CD8-positive, alpha-beta memory T cell (primary cell): ENCODE measurements at regions not wholly inside any gene's neighbourhood (a gene's known extent, or its start where the extent isn't known, plus 50 kb on each side); places are given as distances from the start of the nearest gene placed in this dataset.

ENCODE experiments used
- CTCF ChIA-PET: fragments of 350-600 bp; sonication (Branson Sonifier 250); formaldehyde crosslinking; loops from one replicate; lab custom pipeline; 2021; ENCODE audit warnings: antibody characterized with exemption; lab: Charles Lee
- POLR2A ChIA-PET: fragments of 350-600 bp; sonication (Branson Sonifier 250); formaldehyde crosslinking; loops from one replicate; lab custom pipeline; 2021; ENCODE audit warnings: antibody characterized with exemption; lab: Charles Lee
- DNase-seq, 5 donors: peaks; one replicate each; pipeline versions ENCODE4 v3.0.0 to v3.0.0-alpha.2; 2020 to 2022; ENCODE audit warnings: mixed read lengths in 1 of 5
- H3K27ac ChIP-seq: one replicate; pipeline ENCODE4 v1.7.0; 2013; ENCODE audit warnings: low read depth, mild to moderate bottlenecking, low read length, moderate library complexity
- H3K27me3 ChIP-seq: 2 replicates; pipeline ENCODE4 v1.7.0; 2013; ENCODE audit warnings: low read length, mild to moderate bottlenecking; ENCODE audit not compliant: insufficient read depth, poor library complexity, severe bottlenecking
- H3K36me3 ChIP-seq: 2 replicates; pipeline ENCODE4 v1.7.0; 2013; ENCODE audit warnings: mild to moderate bottlenecking, low read length, moderate library complexity; ENCODE audit not compliant: insufficient read depth
- H3K4me1 ChIP-seq: 2 replicates; pipeline ENCODE4 v1.7.0; 2013; ENCODE audit warnings: mild to moderate bottlenecking, low read length, moderate library complexity; ENCODE audit not compliant: insufficient read depth
- H3K4me3 ChIP-seq: 2 replicates; pipeline ENCODE4 v1.7.0; 2013; ENCODE audit warnings: mild to moderate bottlenecking, low read length
- H3K9me3 ChIP-seq: 2 replicates; pipeline ENCODE4 v1.7.0; 2013; ENCODE audit warnings: mild to moderate bottlenecking, low read length
- H3K27ac Mint-ChIP-seq, 8 donors: one replicate each; pipeline ENCODE4 v1.8.0; 2020 to 2021; ENCODE audit warnings: mixed read lengths in 8 of 8, mild to moderate bottlenecking in 6 of 8, inconsistent platforms in 3 of 8, moderate library complexity in 3 of 8
- H3K27me3 Mint-ChIP-seq, 2 donors: one replicate each; pipeline ENCODE4 v1.8.0; 2020 to 2021; ENCODE audit warnings: mixed read lengths in 2 of 2, mild to moderate bottlenecking in 1 of 2, moderate library complexity in 1 of 2
- H3K36me3 Mint-ChIP-seq, 3 donors: one replicate each; pipeline ENCODE4 v1.8.0; 2020 to 2021; ENCODE audit warnings: mixed read lengths in 3 of 3, inconsistent platforms in 1 of 3, mild to moderate bottlenecking in 1 of 3
- H3K4me1 Mint-ChIP-seq, 3 donors: one replicate each; pipeline ENCODE4 v1.8.0; 2020 to 2021; ENCODE audit warnings: mixed read lengths in 3 of 3, inconsistent platforms in 1 of 3, mild to moderate bottlenecking in 1 of 3
- H3K4me3 Mint-ChIP-seq, 7 donors: one replicate each; pipeline ENCODE4 v1.8.0; 2020 to 2021; ENCODE audit warnings: mixed read lengths in 7 of 7, mild to moderate bottlenecking in 6 of 7, moderate library complexity in 4 of 7, inconsistent platforms in 2 of 7
- H3K9me3 Mint-ChIP-seq, 5 donors: one replicate each; pipeline ENCODE4 v1.8.0; 2020 to 2022; ENCODE audit warnings: mixed read lengths in 5 of 5, mild to moderate bottlenecking in 3 of 5, moderate library complexity in 2 of 5, inconsistent platforms in 1 of 5

- H3K27me3 ChIP-seq: no peaks in the 10 kb centered on the region
- Mint-ChIP-seq H3K4me3 (no peak overlapping the region), H3K9me3 (peaks cover under 1 to 7% (median 4%) of the 10 kb centered on the region in 5 donors), H3K27ac (no peak overlapping the region), H3K4me1 (no peaks in the 10 kb centered on the region), H3K36me3 (no peaks in the 10 kb centered on the region), H3K27me3 (peaks cover 3 to 17% of the 10 kb centered on the region in 2 donors)
- H3K36me3 ChIP-seq: no peaks in the 10 kb centered on the region
- no peak overlapping the region for H3K27ac ChIP-seq
- H3K4me3 ChIP-seq: no peak overlapping the region
- POLR2A ChIA-PET: no interaction called here
- no peak for DNase-seq
- H3K4me1 ChIP-seq: no peaks in the 10 kb centered on the region
- CTCF ChIA-PET: no interaction called here
- no peaks in the 10 kb centered on the region for H3K9me3 ChIP-seq
Observed at GRCh38 chr10:120998251-120998650, 147.1 kb downstream of the WDR11 start.

DNA sequence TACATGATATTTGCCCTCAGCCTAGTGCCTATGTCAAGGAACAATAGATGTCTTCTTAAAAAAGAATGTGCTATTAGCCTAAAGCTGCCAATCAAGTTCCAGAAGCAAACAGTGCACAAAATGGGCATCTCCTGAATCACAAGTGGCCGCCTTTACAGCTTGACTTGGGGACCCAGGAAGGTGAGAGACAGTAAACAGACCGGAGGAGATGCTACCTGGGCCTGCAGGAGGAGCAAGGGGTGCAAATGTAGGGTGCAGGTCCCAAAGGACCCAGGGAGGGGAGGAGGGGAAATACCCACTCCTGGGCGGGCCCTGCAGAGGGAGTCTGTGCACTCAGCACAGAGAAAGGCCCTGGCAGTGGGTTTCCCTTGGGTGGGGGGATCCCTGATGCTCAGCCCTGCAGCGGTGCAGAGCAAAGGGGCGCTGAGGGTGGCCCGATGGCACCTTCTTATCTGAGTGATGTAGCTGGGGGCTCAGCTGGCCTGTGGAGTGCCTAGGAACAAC is 147.7 kb downstream of the WDR11 start:
- POLR2A ChIA-PET: no interaction called here

GRCh38 chr10:120999868-121000267 is 148.7 kb downstream of the WDR11 start:
- Mint-ChIP-seq H3K4me3 (no peak overlapping the region), H3K36me3 (peaks cover 0 to under 1% (median 0%) of the 10 kb centered on the region in 3 donors), H3K9me3 (peaks cover 7 to 12% (median 9%) of the 10 kb centered on the region in 5 donors), H3K4me1 (no peaks in the 10 kb centered on the region), H3K27me3 (peaks cover 3 to 17% of the 10 kb centered on the region in 2 donors), H3K27ac (no peak overlapping the region)
- no peaks in the 10 kb centered on the region for H3K4me1 ChIP-seq
- H3K4me3 ChIP-seq: no peak overlapping the region
- H3K36me3 ChIP-seq: no peaks in the 10 kb centered on the region
- DNase-seq: no peak
- POLR2A ChIA-PET: no interaction called here
- no peaks in the 10 kb centered on the region for H3K9me3 ChIP-seq
- H3K27me3 ChIP-seq: no peaks in the 10 kb centered on the region
- no peak overlapping the region for H3K27ac ChIP-seq
- CTCF ChIA-PET: no interaction called here

More for the DNA sequence above, 147.7 kb downstream of the WDR11 start:
- no peaks in the 10 kb centered on the region for H3K4me1 ChIP-seq
- no peaks in the 10 kb centered on the region for H3K36me3 ChIP-seq
- no peak overlapping the region for H3K4me3 ChIP-seq
- Mint-ChIP-seq H3K9me3 (peaks cover under 1 to 7% (median 2%) of the 10 kb centered on the region in 5 donors), H3K36me3 (no peaks in the 10 kb centered on the region), H3K27ac (no peak overlapping the region), H3K27me3 (peaks cover 3 to 17% of the 10 kb centered on the region in 2 donors), H3K4me1 (no peaks in the 10 kb centered on the region), H3K4me3 (no peak overlapping the region)
- H3K9me3 ChIP-seq: no peaks in the 10 kb centered on the region
- H3K27ac ChIP-seq: no peak overlapping the region
- CTCF ChIA-PET: no interaction called here
- no peak for DNase-seq
- no peaks in the 10 kb centered on the region for H3K27me3 ChIP-seq

GRCh38 chr10:121002586-121003205 is 151.5 kb downstream of the WDR11 start:
- Mint-ChIP-seq H3K36me3 (peaks cover 0 to 2% (median 0%) of the 10 kb centered on the region in 3 donors), H3K27me3 (peaks cover 0 to 4% of the 10 kb centered on the region in 2 donors), H3K4me1 (no peaks in the 10 kb centered on the region), H3K27ac (no peak overlapping the region), H3K4me3 (no peak overlapping the region), H3K9me3 (peaks cover 27 to 29% (median 29%) of the 10 kb centered on the region in 5 donors)
- CTCF ChIA-PET: no interaction called here
- H3K4me1 ChIP-seq: no peaks in the 10 kb centered on the region
- peaks cover 7% of the 10 kb centered on the region for H3K9me3 ChIP-seq
- POLR2A ChIA-PET: no interaction called here
- H3K4me3 ChIP-seq: no peak overlapping the region
- DNase-seq: no peak
- H3K36me3 ChIP-seq: no peaks in the 10 kb centered on the region
- H3K27ac ChIP-seq: no peak overlapping the region
- H3K27me3 ChIP-seq: no peaks in the 10 kb centered on the region

GRCh38 chr10:121005948-121006587 is 154.9 kb downstream of the WDR11 start:
- H3K4me1 ChIP-seq: no peaks in the 10 kb centered on the region
- H3K4me3 Mint-ChIP-seq: no peak overlapping the region
- no peaks in the 10 kb centered on the region for H3K36me3 ChIP-seq
- no peak for DNase-seq
- CTCF ChIA-PET: no interaction called here
- POLR2A ChIA-PET: no interaction called here
- peaks cover 27 to 34% (median 30%) of the 10 kb centered on the region in 5 donors for H3K9me3 Mint-ChIP-seq
- no peak overlapping the region for H3K27ac Mint-ChIP-seq
- no peaks in the 10 kb centered on the region for H3K27me3 ChIP-seq
- peaks cover 7% of the 10 kb centered on the region for H3K9me3 ChIP-seq
- no peak overlapping the region for H3K27ac ChIP-seq
- peaks cover 2 to 6% of the 10 kb centered on the region in 2 donors for H3K27me3 Mint-ChIP-seq
- no peak overlapping the region for H3K4me3 ChIP-seq
- H3K36me3 Mint-ChIP-seq: peaks cover 0 to 2% (median 0%) of the 10 kb centered on the region in 3 donors
- H3K4me1 Mint-ChIP-seq: no peaks in the 10 kb centered on the region

DNA sequence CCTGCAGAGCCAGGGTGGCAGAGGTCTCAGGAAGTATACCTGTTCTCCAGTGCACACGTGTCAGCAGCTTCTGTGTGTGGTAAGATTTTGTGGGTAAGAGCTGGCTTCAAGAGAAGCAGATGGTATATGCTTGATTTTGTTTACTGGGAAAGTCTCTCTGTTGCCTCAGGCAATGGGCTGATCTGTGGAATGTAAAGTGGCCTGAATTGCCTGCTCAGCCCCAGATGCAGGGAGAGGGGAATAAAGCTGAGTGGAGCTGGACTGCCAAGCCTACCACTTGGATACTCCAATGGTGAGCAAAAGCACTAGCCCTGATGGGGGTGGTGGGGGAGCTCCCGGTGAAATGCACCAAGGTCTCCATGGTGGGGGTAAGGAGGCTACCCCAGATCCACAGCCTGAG is 156.1 kb downstream of the WDR11 start:
- H3K27me3 Mint-ChIP-seq: peaks cover 2 to 15% of the 10 kb centered on the region in 2 donors

GRCh38 chr10:121015916-121016315 is 164.8 kb downstream of the WDR11 start:
- no peak for DNase-seq
- peaks cover 2 to 15% of the 10 kb centered on the region in 2 donors for H3K27me3 Mint-ChIP-seq
- POLR2A ChIA-PET: no interaction called here
- H3K36me3 Mint-ChIP-seq: no peaks in the 10 kb centered on the region
- Histone ChIP-seq H3K4me1 (no peaks in the 10 kb centered on the region), H3K4me3 (no peak overlapping the region), H3K27ac (no peak overlapping the region), H3K27me3 (no peaks in the 10 kb centered on the region), H3K9me3 (no peaks in the 10 kb centered on the region), H3K36me3 (no peaks in the 10 kb centered on the region)
- H3K9me3 Mint-ChIP-seq: peaks cover 3 to 14% (median 7%) of the 10 kb centered on the region in 5 donors
- no peak overlapping the region for H3K4me3 Mint-ChIP-seq
- H3K4me1 Mint-ChIP-seq: no peaks in the 10 kb centered on the region
- no peak overlapping the region for H3K27ac Mint-ChIP-seq
- CTCF ChIA-PET: no interaction called here

More for the DNA sequence above, 156.1 kb downstream of the WDR11 start:
- peaks cover 28 to 38% (median 29%) of the 10 kb centered on the region in 5 donors for H3K9me3 Mint-ChIP-seq
- ChIA-PET POLR2A (no interaction called here), CTCF (no interaction called here)
- Histone ChIP-seq H3K27me3 (no peaks in the 10 kb centered on the region), H3K27ac (no peak overlapping the region), H3K9me3 (peaks cover 7% of the 10 kb centered on the region), H3K4me3 (no peak overlapping the region), H3K36me3 (no peaks in the 10 kb centered on the region), H3K4me1 (no peaks in the 10 kb centered on the region)
- H3K4me3 Mint-ChIP-seq: no peak overlapping the region
- H3K36me3 Mint-ChIP-seq: peaks cover 0 to 2% (median 0%) of the 10 kb centered on the region in 3 donors
- H3K4me1 Mint-ChIP-seq: no peaks in the 10 kb centered on the region
- no peak overlapping the region for H3K27ac Mint-ChIP-seq
- DNase-seq: no peak

DNA sequence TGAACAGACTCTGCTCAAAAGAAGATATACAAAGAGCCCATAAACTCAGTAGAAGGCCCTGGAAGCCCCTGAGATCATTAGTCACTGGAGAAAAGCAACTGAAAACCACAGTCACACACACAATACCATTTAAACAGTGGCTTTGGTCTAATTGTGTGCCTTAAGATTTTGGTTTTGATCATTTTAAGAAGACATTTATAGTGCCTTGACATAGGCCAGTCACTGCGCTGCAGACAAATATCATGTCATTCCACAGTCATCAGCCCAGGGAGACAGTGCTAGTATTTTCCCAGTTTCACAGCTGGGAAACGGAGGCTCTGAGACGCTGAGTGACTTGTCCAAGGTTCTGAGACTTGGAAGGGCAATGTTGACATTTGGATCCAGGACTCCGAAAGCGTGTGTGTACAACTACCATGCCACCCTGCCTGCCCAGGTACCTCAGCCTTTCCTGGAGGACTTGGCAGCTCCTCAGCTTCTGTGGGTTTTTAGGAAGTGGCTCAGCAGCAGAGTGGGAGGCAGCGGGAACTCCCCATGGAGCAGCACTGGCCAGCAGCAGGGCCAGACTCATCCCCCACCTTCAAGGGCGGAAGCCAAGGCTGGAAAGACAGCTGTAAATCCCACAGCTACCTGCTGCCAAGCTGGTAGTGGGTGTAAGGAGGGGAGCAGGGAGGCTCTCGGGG is 173.9 kb downstream of the WDR11 start:
- no peaks in the 10 kb centered on the region for H3K36me3 ChIP-seq
- no peaks in the 10 kb centered on the region for H3K27me3 ChIP-seq
- H3K4me1 ChIP-seq: no peaks in the 10 kb centered on the region
- no peaks in the 10 kb centered on the region for H3K36me3 Mint-ChIP-seq
- H3K27ac ChIP-seq: no peak overlapping the region
- DNase-seq: no peak
- H3K4me3 ChIP-seq: no peak overlapping the region
- H3K9me3 Mint-ChIP-seq: peaks cover 0 to 2% (median 0%) of the 10 kb centered on the region in 5 donors
- no peak overlapping the region for H3K4me3 Mint-ChIP-seq
- no peaks in the 10 kb centered on the region for H3K4me1 Mint-ChIP-seq
- peaks cover 6% of the 10 kb centered on the region in 2 donors for H3K27me3 Mint-ChIP-seq
- ChIA-PET POLR2A (no interaction called here), CTCF (no interaction called here)
- no peaks in the 10 kb centered on the region for H3K9me3 ChIP-seq
- no peak overlapping the region for H3K27ac Mint-ChIP-seq
